Esophagus squamous epithelium (tissue), 5 donors: ENCODE measurements at regions not wholly inside any gene's neighbourhood (a gene's known extent, or its start where the extent isn't known, plus 50 kb on each side); places are given as distances from the start of the nearest gene placed in this dataset.
"Not testable (repeated sequence)": the region's sequence is repeated elsewhere in the genome, so short reads cannot be mapped to it uniquely, and the experiment has no call there.

ENCODE experiments used
- DNase-seq: peaks from one replicate; lab custom pipeline; 2025; lab: John Stamatoyannopoulos, UW
- H3K27ac ChIP-seq, 4 donors: fragments of 200-600 bp; sonication (generic); one replicate each; pipeline ENCODE4 v1.5.1; 2016 to 2019; ENCODE audit warnings: mild to moderate bottlenecking in 1 of 4
- H3K27me3 ChIP-seq, 4 donors: fragments of 200-600 bp; sonication (generic); 1 replicate in 3 of 4; 2 replicates in 1 of 4; pipeline versions ENCODE4 v1.5.1 to v1.6.0; 2017 to 2021; ENCODE audit warnings: antibody characterized with exemption in 1 of 4
- H3K36me3 ChIP-seq, 3 donors: fragments of 200-600 bp; sonication (generic); one replicate each; pipeline ENCODE4 v1.5.1; 2016 to 2019
- H3K4me1 ChIP-seq, 3 donors: fragments of 200-600 bp; sonication (generic); one replicate each; pipeline ENCODE4 v1.5.1; 2017 to 2019
- H3K4me3 ChIP-seq, 4 donors: fragments of 200-600 bp; sonication (generic); 1 replicate in 3 of 4; 2 replicates in 1 of 4; pipeline ENCODE4 v1.5.1; 2016 to 2019; ENCODE audit warnings: mild to moderate bottlenecking in 2 of 4, moderate library complexity in 1 of 4
- H3K9me3 ChIP-seq, 3 donors: fragments of 200-600 bp; sonication (generic); one replicate each; pipeline ENCODE4 v1.5.1; 2016 to 2019
- CTCF ChIP-seq, 6 experiments: fragments of 450-650 bp in 4 of 6; fragments of 200-600 bp in 2 of 6; sonication (generic) in 2 of 6; IDR thresholded peaks; one replicate each; pipeline ENCODE4 v1.5.1; 2016 to 2019; ENCODE audit warnings: antibody characterized with exemption in 6 of 6, mild to moderate bottlenecking in 4 of 6, moderate library complexity in 4 of 6
- POLR2A ChIP-seq, 4 donors: fragments of 450-650 bp; IDR thresholded peaks; one replicate each; pipeline ENCODE4 v1.6.1; 2017; ENCODE audit warnings: antibody characterized with exemption in 4 of 4, mild to moderate bottlenecking in 4 of 4, moderate library complexity in 3 of 4
- WGBS, 2 donors: methylation state at CpG; one replicate each; pipeline ENCODE4 v1.1.5; 2018; 5-methylcytosine and 5-hydroxymethylcytosine counted together
- intact Hi-C: fragments of 100-400 bp; cut with DNase I; formaldehyde crosslinking; loops from one replicate; pipeline ENCODE4 v1.15.0; 2022
- donor health status: DM: yes; HTN: yes; CAD: no.

DNA sequence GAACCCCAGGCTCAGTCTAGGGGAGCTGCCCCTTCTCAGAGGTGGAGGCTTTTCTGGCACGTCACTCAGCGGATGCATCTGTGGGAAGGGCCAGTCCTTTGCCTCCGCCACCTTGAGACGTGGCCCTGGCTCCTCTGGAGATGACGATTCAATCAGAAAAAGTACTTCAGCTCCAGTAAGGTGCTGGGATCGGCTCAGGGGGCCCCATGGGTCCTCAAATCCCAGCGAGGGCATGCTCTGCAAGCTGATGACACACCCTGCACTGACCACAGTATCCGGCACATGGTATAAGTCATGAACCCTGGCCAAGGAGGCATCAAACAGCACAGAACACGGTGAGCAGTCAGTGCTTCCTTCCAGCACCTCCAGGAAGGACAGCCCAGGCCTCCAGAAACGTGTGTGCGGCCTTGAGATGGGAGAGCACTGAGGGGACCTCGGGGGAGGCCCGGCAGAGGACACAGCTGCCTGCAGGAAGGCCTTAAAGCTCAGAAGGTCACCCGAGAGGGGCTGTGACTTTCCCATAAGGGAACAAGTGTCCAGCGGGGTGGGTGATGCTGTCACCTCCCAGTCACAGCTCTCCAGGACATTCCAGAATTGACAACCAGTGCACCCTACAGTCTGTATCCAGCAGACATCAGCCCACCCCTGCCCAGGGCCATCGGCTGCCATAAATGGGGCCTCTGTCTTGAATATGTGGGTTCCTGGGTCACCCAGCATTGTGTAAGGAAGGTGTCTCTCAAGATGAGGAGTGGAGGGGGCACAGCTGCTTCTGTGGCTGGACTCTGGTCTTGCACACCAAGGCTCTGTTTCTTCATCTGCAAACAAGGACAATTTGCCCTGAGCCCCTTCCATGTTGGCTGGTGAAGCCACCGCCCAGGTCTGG is 205.8 kb downstream of the NDUFA10 start:
- H3K9me3 ChIP-seq, result no peaks in the 10 kb centered on the region
- intact Hi-C loops, result no loop called here
- no peak overlapping the region for H3K27ac ChIP-seq
- no peak for DNase-seq
- peaks cover 0 to 17% (median 0%) of the 10 kb centered on the region in 4 donors for H3K27me3 ChIP-seq
- TF ChIP-seq CTCF (IDR thresholded peaks at IDR 0.05), result no peak
- no peak for TF ChIP-seq POLR2A (IDR thresholded peaks at IDR 0.05)
- peaks cover 4 to 14% (median 8%) of the 10 kb centered on the region in 3 donors for H3K4me1 ChIP-seq
- 80 to 86% methylated on average over 6 to 10 of the region's 17 CpGs for WGBS, 2 donors
- no peaks in the 10 kb centered on the region for H3K36me3 ChIP-seq
- no peak overlapping the region for H3K4me3 ChIP-seq

GRCh38 chr2:239818531-239819011 is 206.6 kb downstream of the NDUFA10 start:
- Histone ChIP-seq H3K9me3 (no peaks in the 10 kb centered on the region), H3K4me1 (peaks cover 4 to 20% (median 15%) of the 10 kb centered on the region in 3 donors), H3K4me3 (no peak overlapping the region), H3K27ac (no peak overlapping the region), H3K27me3 (peaks cover 0 to 17% (median 0%) of the 10 kb centered on the region in 4 donors), H3K36me3 (no peaks in the 10 kb centered on the region)
- intact Hi-C loops, result no loop called here
- no peak for TF ChIP-seq POLR2A (IDR thresholded peaks at IDR 0.05)
- TF ChIP-seq CTCF (IDR thresholded peaks at IDR 0.05), result no peak
- 90 to 92% methylated on average over 6 to 9 of the region's 9 CpGs for WGBS, 2 donors
- no peak for DNase-seq

DNA sequence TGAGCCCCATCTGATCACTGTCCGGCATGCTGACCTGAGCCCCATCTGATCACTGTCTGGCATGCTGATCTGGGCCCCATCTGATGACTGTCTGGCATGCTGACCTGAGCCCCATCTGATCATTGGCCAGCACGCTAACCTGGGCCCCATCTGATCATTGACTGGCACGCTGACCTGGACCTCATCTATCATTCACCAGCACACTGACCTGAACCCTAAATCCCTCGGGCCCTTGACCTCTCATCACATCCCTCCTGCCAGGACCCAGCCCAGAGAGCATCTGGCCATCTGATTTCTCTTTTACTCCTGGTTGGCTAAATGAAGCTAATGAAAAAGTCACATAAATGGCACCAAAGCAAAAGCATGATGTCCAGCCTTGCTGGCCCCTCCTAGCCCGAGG is 207.1 kb downstream of the NDUFA10 start:
- Histone ChIP-seq H3K4me3 (no peak overlapping the region), H3K36me3 (no peaks in the 10 kb centered on the region), H3K27me3 (peaks cover 0 to 17% (median 0%) of the 10 kb centered on the region in 4 donors), H3K27ac (no peak overlapping the region), H3K9me3 (no peaks in the 10 kb centered on the region), H3K4me1 (peaks cover 4 to 25% (median 16%) of the 10 kb centered on the region in 3 donors)
- intact Hi-C loops, result no loop called here
- TF ChIP-seq CTCF (IDR thresholded peaks at IDR 0.05) (no peak), POLR2A (IDR thresholded peaks at IDR 0.05) (no peak)
- DNase-seq, result no peak
- WGBS, 2 donors, result 84 to 96% methylated on average over 4 of the region's 5 CpGs

DNA sequence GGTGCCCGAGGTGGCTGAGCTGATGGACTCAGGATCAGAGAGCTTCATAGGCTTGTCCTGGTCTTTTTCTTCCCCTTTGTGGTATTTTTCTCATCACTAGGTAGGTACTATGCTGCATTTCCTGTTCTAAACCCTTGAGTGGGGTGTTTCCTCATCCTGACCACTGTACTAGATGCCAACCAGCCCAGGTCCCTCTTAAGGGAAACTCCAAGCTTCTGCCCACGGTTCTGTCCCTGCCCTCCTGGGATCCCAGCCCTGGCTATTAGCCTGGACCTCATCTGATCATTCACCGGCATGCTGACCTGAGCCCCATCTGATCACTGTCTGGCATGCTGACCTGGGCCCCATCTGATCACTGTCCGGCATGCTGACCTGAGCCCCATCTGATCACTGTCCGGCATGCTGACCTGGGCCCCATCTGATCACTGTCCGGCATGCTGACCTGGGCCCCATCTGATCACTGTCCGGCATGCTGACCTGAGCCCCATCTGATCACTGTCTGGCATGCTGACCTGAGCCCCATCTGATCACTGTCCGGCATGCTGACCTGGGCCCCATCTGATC is 207.6 kb downstream of the NDUFA10 start:
- H3K9me3 ChIP-seq, intact Hi-C loops, H3K36me3 ChIP-seq, H3K4me3 ChIP-seq, H3K27ac ChIP-seq, DNase-seq: not testable (repeated sequence)
- WGBS, 2 donors, result 68 to 70% methylated on average over 2 to 3 of the region's 8 CpGs
- H3K27me3 ChIP-seq, result peaks cover 0 to 17% (median 0%) of the 10 kb centered on the region in 4 donors
- peaks cover 4 to 27% (median 16%) of the 10 kb centered on the region in 3 donors for H3K4me1 ChIP-seq

DNA sequence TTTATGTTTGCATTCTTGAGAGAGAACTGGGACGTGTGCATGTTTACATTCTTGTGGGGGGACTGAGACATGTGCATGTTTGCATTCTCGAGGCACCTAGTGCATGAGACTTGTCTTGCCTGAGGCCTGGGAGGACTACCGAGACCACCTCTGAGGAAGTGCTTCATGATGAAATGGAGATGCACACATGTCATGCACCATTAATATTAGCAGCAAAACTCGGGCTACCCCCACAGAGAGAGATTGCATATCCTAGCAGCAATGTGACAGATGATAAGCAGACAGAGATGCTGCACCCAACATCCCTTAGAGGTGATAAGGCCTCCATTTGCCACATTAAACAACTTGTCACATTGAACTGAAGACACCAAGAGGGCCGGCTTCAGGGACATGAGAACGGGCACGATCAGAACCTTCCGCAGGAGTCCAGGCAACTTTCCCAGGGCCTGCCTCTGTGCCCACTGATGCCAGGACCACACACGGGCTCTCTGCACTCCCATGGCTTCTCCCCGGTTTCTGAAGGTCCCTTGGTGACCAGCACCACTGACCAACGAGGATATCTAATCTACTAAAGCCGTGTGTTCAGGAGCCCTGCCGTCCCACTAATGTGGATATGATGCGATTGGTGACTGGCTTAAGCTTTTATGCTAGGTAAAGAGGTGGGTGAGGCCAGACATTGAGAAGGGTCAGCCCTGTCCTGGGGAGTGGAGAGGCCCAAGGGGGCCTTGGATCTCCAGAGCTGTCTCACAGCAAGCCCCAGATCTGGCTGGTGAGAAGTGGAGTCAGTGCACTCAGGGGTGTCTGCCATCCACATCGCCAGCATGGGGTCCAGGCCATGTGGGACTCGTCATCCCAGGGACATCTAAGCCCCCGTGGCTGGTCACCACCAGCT is 208.3 kb downstream of the NDUFA10 start:
- TF ChIP-seq CTCF (IDR thresholded peaks at IDR 0.05), result no peak
- DNase-seq, result no peak
- WGBS, 2 donors, result 66 to 70% methylated on average over 5 to 14 of the region's 17 CpGs
- Histone ChIP-seq H3K27ac (no peak overlapping the region), H3K4me3 (no peak overlapping the region), H3K9me3 (no peaks in the 10 kb centered on the region), H3K36me3 (no peaks in the 10 kb centered on the region), H3K4me1 (peaks cover 4 to 27% (median 16%) of the 10 kb centered on the region in 3 donors), H3K27me3 (peaks cover 0 to 15% (median 0%) of the 10 kb centered on the region in 4 donors)
- intact Hi-C loops, result no loop called here
